BJ (cell line): ENCODE measurements at regions not wholly inside any gene's neighbourhood (a gene's known extent, or its start where the extent isn't known, plus 50 kb on each side); places are given as distances from the start of the nearest gene placed in this dataset.
"Not testable (repeated sequence)": the region's sequence is repeated elsewhere in the genome, so short reads cannot be mapped to it uniquely, and the experiment has no call there.

Experiments
- CTCF ChIA-PET: fragments of 350-600 bp; formaldehyde crosslinking; extraction: SDS; loops from one replicate; lab custom pipeline; 2021; ENCODE audit warnings: antibody characterized with exemption, inconsistent platforms; lab: Yijun Ruan, JAX
- POLR2A ChIA-PET: fragments of 300-600 bp; sonication (Branson Sonifier 250); formaldehyde crosslinking; extraction: SDS; loops from one replicate; lab custom pipeline; 2021; ENCODE audit warnings: antibody characterized with exemption; lab: Charles Lee
- DNase-seq: peaks from one replicate; pipeline ENCODE4 v3.0.0-alpha.2; 2011; ENCODE audit warnings: low read depth
- H3K27me3 ChIP-seq: 2 replicates; pipeline ENCODE4 v1.6.0; 2011; ENCODE audit warnings: low read length; ENCODE audit not compliant: control insufficient read depth, insufficient read depth
- H3K36me3 ChIP-seq: 2 replicates; pipeline ENCODE4 v1.5.1; 2011; ENCODE audit warnings: low read length; ENCODE audit not compliant: control insufficient read depth, insufficient read depth
- H3K4me3 ChIP-seq: 2 replicates; pipeline ENCODE4 v1.5.1; 2011; ENCODE audit warnings: low read depth, mild to moderate bottlenecking, control low read depth, low read length
- TF ChIP-seq, protein P1 (sequence below): IDR thresholded peaks from 2 replicates; pipeline ENCODE4 v1.5.1; 2011; ENCODE audit warnings: low read depth, mild to moderate bottlenecking, control low read depth, inconsistent platforms, low read length, moderate library complexity; ENCODE audit not compliant: insufficient read depth

DNA sequence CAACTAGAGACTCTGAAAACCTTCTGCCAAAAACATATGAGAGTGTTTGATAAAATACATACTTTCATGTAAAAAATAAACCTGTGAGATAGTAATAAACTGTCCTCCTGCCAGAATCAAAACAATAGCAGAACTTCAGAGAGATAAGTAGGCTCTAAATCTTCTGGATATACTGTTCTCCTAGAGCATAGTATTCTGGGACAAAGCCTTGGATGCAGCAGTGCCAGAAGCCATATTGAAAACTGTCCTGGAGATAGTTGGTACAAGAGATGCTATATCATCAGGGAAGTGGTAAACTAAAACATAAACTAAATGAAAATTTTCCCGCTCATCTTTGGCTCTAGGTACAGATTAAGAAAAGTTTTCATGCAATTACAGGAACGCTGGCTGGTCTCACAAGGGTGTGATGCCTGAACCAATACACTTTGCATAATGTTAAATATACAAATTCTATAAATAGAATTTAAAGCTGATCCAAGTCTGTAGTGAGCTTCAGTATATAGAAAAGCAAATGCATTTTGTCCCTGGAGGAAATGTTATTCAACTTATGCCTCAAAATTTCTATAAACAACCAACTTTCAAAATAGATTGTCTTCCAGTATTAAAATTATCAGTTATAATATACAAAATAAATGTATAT is 355.6 kb downstream of the ADAMTS20 start:
- no peaks in the 10 kb centered on the region for H3K36me3 ChIP-seq
- POLR2A ChIA-PET: no interaction called here
- H3K27me3 ChIP-seq: no peaks in the 10 kb centered on the region
- TF ChIP-seq, protein P1, sequence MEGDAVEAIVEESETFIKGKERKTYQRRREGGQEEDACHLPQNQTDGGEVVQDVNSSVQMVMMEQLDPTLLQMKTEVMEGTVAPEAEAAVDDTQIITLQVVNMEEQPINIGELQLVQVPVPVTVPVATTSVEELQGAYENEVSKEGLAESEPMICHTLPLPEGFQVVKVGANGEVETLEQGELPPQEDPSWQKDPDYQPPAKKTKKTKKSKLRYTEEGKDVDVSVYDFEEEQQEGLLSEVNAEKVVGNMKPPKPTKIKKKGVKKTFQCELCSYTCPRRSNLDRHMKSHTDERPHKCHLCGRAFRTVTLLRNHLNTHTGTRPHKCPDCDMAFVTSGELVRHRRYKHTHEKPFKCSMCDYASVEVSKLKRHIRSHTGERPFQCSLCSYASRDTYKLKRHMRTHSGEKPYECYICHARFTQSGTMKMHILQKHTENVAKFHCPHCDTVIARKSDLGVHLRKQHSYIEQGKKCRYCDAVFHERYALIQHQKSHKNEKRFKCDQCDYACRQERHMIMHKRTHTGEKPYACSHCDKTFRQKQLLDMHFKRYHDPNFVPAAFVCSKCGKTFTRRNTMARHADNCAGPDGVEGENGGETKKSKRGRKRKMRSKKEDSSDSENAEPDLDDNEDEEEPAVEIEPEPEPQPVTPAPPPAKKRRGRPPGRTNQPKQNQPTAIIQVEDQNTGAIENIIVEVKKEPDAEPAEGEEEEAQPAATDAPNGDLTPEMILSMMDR: no peak
- H3K4me3 ChIP-seq: no peak overlapping the region
- CTCF ChIA-PET: interaction anchor here (0.9 kb wide), 1 partner anchor 14 kb away, joined by 3 read pairs; no protein-coding TSS in a partner anchor
- no peak for DNase-seq

DNA sequence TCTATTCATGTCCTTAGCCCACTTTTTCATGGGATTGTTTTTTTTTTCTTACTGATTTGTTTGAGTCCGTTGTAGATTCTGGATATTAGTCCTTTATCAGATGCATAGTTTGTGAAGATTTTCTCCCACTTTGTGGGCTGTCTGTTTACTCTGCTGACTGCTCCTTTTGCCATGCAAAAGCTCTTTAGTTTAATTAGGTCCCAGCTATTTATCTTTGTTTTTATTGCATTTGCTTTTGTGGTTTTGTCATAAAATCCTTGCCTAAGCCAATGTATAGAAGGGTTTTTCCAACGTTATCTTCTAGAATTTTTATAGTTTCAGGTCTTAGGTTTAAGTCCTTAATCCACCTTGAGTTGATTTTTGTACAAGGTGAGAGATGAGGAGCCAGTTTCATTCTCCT is 358.9 kb downstream of the ADAMTS20 start:
- not testable (repeated sequence) for H3K36me3 ChIP-seq

GRCh38 chr12:43192442-43192841 is 359.6 kb downstream of the ADAMTS20 start:
- H3K36me3 ChIP-seq, DNase-seq, POLR2A ChIA-PET, H3K27me3 ChIP-seq, CTCF ChIA-PET, H3K4me3 ChIP-seq: not testable (repeated sequence)

More for the DNA sequence above, 358.9 kb downstream of the ADAMTS20 start:
- H3K27me3 ChIP-seq, POLR2A ChIA-PET, CTCF ChIA-PET, DNase-seq, H3K4me3 ChIP-seq: not testable (repeated sequence)

GRCh38 chr12:43180242-43180641 is 371.8 kb downstream of the ADAMTS20 start:
- TF ChIP-seq, protein P1: no peak
- CTCF ChIA-PET: interaction anchor here (1.6 kb wide), 1 partner anchor 102 kb away, joined by 3 read pairs; no protein-coding TSS in a partner anchor

DNA sequence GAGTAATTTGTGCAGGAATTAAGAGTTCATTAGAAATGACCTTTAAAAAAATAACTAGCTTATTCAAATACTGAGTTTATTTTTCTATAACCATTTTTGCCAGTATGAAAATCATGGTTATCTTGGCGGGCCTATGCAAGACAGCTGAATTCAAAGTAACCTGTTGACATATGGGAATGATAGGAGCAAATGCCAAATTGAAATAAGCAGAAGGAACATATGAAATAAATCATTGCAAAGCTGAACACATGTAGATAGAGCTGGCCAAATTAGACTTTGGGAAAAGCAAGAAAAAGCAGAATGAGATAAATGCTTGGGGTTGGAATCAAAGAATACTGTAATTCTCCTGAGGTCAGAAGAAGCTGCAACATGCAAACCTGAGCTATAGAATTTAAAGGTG is 372.5 kb downstream of the ADAMTS20 start:
- no peaks in the 10 kb centered on the region; the same call in 1 of the 2 replicates for H3K27me3 ChIP-seq
- POLR2A ChIA-PET: no interaction called here
- H3K4me3 ChIP-seq: no peak overlapping the region
- CTCF ChIA-PET: no interaction called here
- no peaks in the 10 kb centered on the region for H3K36me3 ChIP-seq
- TF ChIP-seq, protein P1: no peak
- DNase-seq: no peak

More at GRCh38 chr12:43180242-43180641, 371.8 kb downstream of the ADAMTS20 start:
- Histone ChIP-seq H3K36me3 (no peaks in the 10 kb centered on the region), H3K27me3 (no peaks in the 10 kb centered on the region; the same call in 1 of the 2 replicates), H3K4me3 (no peak overlapping the region)
- DNase-seq: no peak
- POLR2A ChIA-PET: no interaction called here

DNA sequence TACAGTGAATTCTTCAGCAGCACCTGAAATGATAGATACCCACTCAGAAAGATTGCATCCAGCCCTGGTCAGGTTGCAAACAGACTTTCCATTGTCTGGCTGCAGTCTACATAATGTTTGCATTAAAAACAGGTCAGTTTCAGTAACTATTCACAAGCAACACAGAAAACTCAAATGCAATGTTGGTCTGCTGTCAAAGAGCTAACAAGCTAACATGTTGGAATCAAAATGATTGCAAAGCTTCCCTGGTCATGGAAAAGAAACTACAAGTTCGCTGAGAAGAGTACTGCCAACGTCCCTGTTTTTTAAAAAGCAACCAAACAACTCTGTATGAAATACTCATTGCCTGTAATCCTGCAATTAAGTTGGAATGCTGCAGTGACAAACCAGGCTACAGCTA is 374.7 kb downstream of the ADAMTS20 start:
- no peak overlapping the region for H3K4me3 ChIP-seq
- CTCF ChIA-PET: no interaction called here
- TF ChIP-seq, protein P1: no peak
- H3K27me3 ChIP-seq: no peaks in the 10 kb centered on the region; the same call in 1 of the 2 replicates
- POLR2A ChIA-PET: no interaction called here
- no peak for DNase-seq
- no peaks in the 10 kb centered on the region for H3K36me3 ChIP-seq
